K562 (cell line): ENCODE measurements at regions not wholly inside any gene's neighbourhood (a gene's known extent, or its start where the extent isn't known, plus 50 kb on each side); places are given as distances from the start of the nearest gene placed in this dataset.

ENCODE experiments used
- ATAC-seq: fragments of 200-7000 bp; cut with Tn5 transposase; 3 replicates; pipeline ENCODE4 v1.9.1; 2020; ENCODE audit warnings: moderate library complexity
- BruUV-seq: library from RNA; stranded (reverse); fragments of 400-500 nt; replicated peaks from 2 replicates; lab custom pipeline; 2021; lab: Mats Ljungman, UMichigan
- CTCF ChIA-PET: fragments of 300-600 bp; formaldehyde crosslinking; extraction: SDS; loops from one replicate; lab custom pipeline; 2021; ENCODE audit warnings: low intra/inter-chr PET ratio; lab: Yijun Ruan, JAX
- POLR2A ChIA-PET: fragments of 300-600, 350-650 bp; sonication (Branson Sonifier 250); formaldehyde crosslinking; extraction: SDS; loops from one replicate; lab custom pipeline; 2021; ENCODE audit warnings: antibody characterized with exemption, inconsistent platforms; lab: Yijun Ruan, JAX
- DNase-seq, 4 experiments: peaks; one replicate each; pipeline versions ENCODE4 v3.0.0 to v3.0.0-alpha.2; 2011 to 2018; ENCODE audit warnings: low spot score in 3 of 4, mixed read lengths in 3 of 4; ENCODE audit errors: extremely low read depth in 1 of 4
- FAIRE-seq: peaks from 2 replicates; lab custom pipeline; 2011; peaks lifted over from hg19 to GRCh38; lab: Jason Lieb, UNC
- H2AFZ ChIP-seq: 2 replicates; pipeline ENCODE4 v1.6.0; 2011; ENCODE audit warnings: low read depth, low read length, control low read depth, inconsistent platforms
- H3K27ac ChIP-seq: fragments of 200-600 bp; 3 replicates; pipeline ENCODE4 v1.8.0; 2011; ENCODE audit warnings: low read depth, mild to moderate bottlenecking, control low read depth, inconsistent platforms, low read length, moderate library complexity, mixed read lengths; ENCODE audit errors: extremely low read depth
- H3K27me3 ChIP-seq, 2 experiments: fragments of 300-600 bp in 1 of 2; 2 replicates in 1 of 2; 3 replicates in 1 of 2; pipeline versions ENCODE4 v1.6.0 to v1.8.0; 2011; ENCODE audit warnings: inconsistent platforms in 2 of 2, low read length in 2 of 2, mild to moderate bottlenecking in 1 of 2, mixed read lengths in 1 of 2, moderate library complexity in 1 of 2; ENCODE audit not compliant: control insufficient read depth in 2 of 2, insufficient read depth in 2 of 2
- H3K36me3 ChIP-seq: fragments of 300-600 bp; 3 replicates; pipeline ENCODE4 v1.8.0; 2011; ENCODE audit warnings: mild to moderate bottlenecking, low read length, inconsistent platforms; ENCODE audit not compliant: control insufficient read depth, insufficient read depth
- H3K4me1 ChIP-seq, 2 experiments: fragments of 200-600 bp in 1 of 2; replicated peaks in 1 of 2; 2 replicates in 1 of 2; 3 replicates in 1 of 2; pipeline versions ENCODE4 v1.5.1 to v1.8.0; 2011; ENCODE audit warnings: inconsistent platforms in 2 of 2, low read length in 2 of 2, mild to moderate bottlenecking in 1 of 2, mixed read lengths in 1 of 2, moderate library complexity in 1 of 2; ENCODE audit not compliant: control insufficient read depth in 2 of 2, insufficient read depth in 2 of 2
- H3K4me2 ChIP-seq: 2 replicates; pipeline ENCODE4 v1.6.1; 2011; ENCODE audit warnings: low read length, control low read depth, inconsistent platforms, mixed read lengths; ENCODE audit not compliant: insufficient read depth
- H3K4me3 ChIP-seq: fragments of 200-600 bp; sonication (generic), shearing (Covaris generic); 2 replicates; pipeline ENCODE4 v1.5.1; 2016; ENCODE audit warnings: control low read depth, inconsistent platforms
- H3K79me2 ChIP-seq: fragments of 200-600 bp; 3 replicates; pipeline ENCODE4 v1.8.0; 2011; ENCODE audit warnings: low read length, inconsistent platforms; ENCODE audit not compliant: control insufficient read depth, insufficient read depth
- H3K9ac ChIP-seq, 2 experiments: 2 replicates each; pipeline versions ENCODE4 v1.6.0 to v1.6.1; 2011; ENCODE audit warnings: low read depth in 2 of 2, low read length in 2 of 2, control low read depth in 1 of 2, inconsistent platforms in 1 of 2, mild to moderate bottlenecking in 1 of 2, mixed read lengths in 1 of 2; ENCODE audit not compliant: insufficient read depth in 1 of 2
- H3K9me1 ChIP-seq: one replicate; pipeline ENCODE4 v1.6.0; 2011; ENCODE audit warnings: inconsistent platforms, mild to moderate bottlenecking, low read length, moderate library complexity; ENCODE audit not compliant: control insufficient read depth, insufficient read depth
- H3K9me3 ChIP-seq: replicated peaks from 2 replicates; pipeline ENCODE4 v1.5.1; 2011; ENCODE audit warnings: low read depth, low read length, inconsistent platforms; ENCODE audit not compliant: control insufficient read depth, insufficient read depth
- H4K20me1 ChIP-seq: replicated peaks from 2 replicates; pipeline ENCODE4 v1.6.1; 2011; ENCODE audit warnings: low read length, inconsistent platforms, mixed read lengths; ENCODE audit not compliant: control insufficient read depth, insufficient read depth
- BMI1 ChIP-seq: fragments of 150-350 bp; IDR thresholded peaks from 2 replicates; pipeline ENCODE4 v1.6.1; 2014; ENCODE audit warnings: low read length
- EHMT2 ChIP-seq: fragments of 450-650 bp; IDR thresholded peaks from 2 replicates; pipeline ENCODE4 v1.6.1; 2018; ENCODE audit warnings: antibody characterized with exemption
- ERF ChIP-seq: fragments of 450-650 bp; formaldehyde crosslinking; IDR thresholded peaks from 2 replicates; pipeline ENCODE4 v1.4.0; 2020; ENCODE audit warnings: mild to moderate bottlenecking, mixed read lengths
- HCFC1 ChIP-seq: IDR thresholded peaks from 2 replicates; pipeline ENCODE4 v1.6.1; 2012; ENCODE audit warnings: low read depth, low read length, improper control_type of control experiment
- KAT7 ChIP-seq: sonication (generic); formaldehyde crosslinking; IDR thresholded peaks from 2 replicates; pipeline ENCODE4 v1.8.0; 2022; ENCODE audit warnings: missing genetic modification reagents, mild to moderate bottlenecking, borderline replicate concordance
- MCM5 ChIP-seq: fragments of 450-650 bp; IDR thresholded peaks from 2 replicates; pipeline ENCODE4 v1.6.1; 2016; ENCODE audit warnings: low read depth
- MEIS2 ChIP-seq: fragments of 450-650 bp; IDR thresholded peaks from 2 replicates; pipeline ENCODE4 v1.6.1; 2014; ENCODE audit warnings: mild to moderate bottlenecking; ENCODE audit not compliant: partially characterized antibody
- PCBP1 ChIP-seq: fragments of 200-400 bp; formaldehyde crosslinking; IDR thresholded peaks from 2 replicates; pipeline ENCODE4 v1.6.1; 2018; ENCODE audit warnings: mild to moderate bottlenecking, low read depth, low read length; ENCODE audit not compliant: poor library complexity, severe bottlenecking
- PYGO2 ChIP-seq: fragments of 450-650 bp; IDR thresholded peaks from 2 replicates; pipeline ENCODE4 v1.6.1; 2016; ENCODE audit warnings: mild to moderate bottlenecking, missing genetic modification characterization, moderate library complexity, missing compliant biosample characterization
- RBM39 ChIP-seq: fragments of 200-400 bp; formaldehyde crosslinking; optimal IDR thresholded peaks from 2 replicates; pipeline ENCODE3; 2018; ENCODE audit warnings: low read depth, low read length
- XRCC4 ChIP-seq: IDR thresholded peaks from one replicate; pipeline ENCODE4 v1.6.1; 2011; ENCODE audit not compliant: insufficient read depth, insufficient read length; ENCODE audit errors: extremely low read depth
- ZFP30 ChIP-seq: fragments of 250-450 bp; sonication (Bioruptor Pico); IDR thresholded peaks from 2 replicates; pipeline ENCODE4 v1.8.0; 2022; ENCODE audit warnings: moderate library complexity, mild to moderate bottlenecking, inconsistent platforms, borderline replicate concordance
- ZNF696 ChIP-seq: fragments of 250-450 bp; sonication (Bioruptor Pico); conservative IDR thresholded peaks from 2 replicates; pipeline ENCODE4 v1.4.0; 2020; ENCODE audit warnings: mild to moderate bottlenecking, moderate library complexity
- ZNF699 ChIP-seq: fragments of 250-450 bp; sonication (Bioruptor Pico); IDR thresholded peaks from 2 replicates; pipeline ENCODE4 v1.8.0; 2021; ENCODE audit warnings: mild to moderate bottlenecking, moderate library complexity; ENCODE audit not compliant: insufficient replicate concordance
- ZNF76 ChIP-seq: fragments of 250-450 bp; sonication (Bioruptor Pico); IDR thresholded peaks from 2 replicates; pipeline ENCODE4 v1.4.0; 2020; ENCODE audit warnings: mild to moderate bottlenecking, moderate library complexity, borderline replicate concordance
- ZNF766 ChIP-seq: fragments of 200-800 bp; sonication (Bioruptor generic); conservative IDR thresholded peaks from 2 replicates; pipeline ENCODE4 v1.6.1; 2016; ENCODE audit warnings: missing genetic modification characterization, missing compliant biosample characterization
- WGBS: fragments of 100-300 bp; shearing (Covaris generic); methylation state at CpG from one replicate; pipeline ENCODE4 v1.1.6; 2016; ENCODE audit warnings: low coverage, mixed read lengths; ENCODE audit not compliant: insufficient coverage; ENCODE audit errors: missing lambda C conversion rate; 5-methylcytosine and 5-hydroxymethylcytosine counted together
- in situ Hi-C: fragments of 300-500 bp; cut with MboI; formaldehyde crosslinking; loops from 4 replicates; pipeline ENCODE4 v1.15.0; 2018; ENCODE audit warnings: inconsistent platforms, mixed read lengths
- intact Hi-C: fragments of 100-400 bp; cut with micrococcal nuclease; formaldehyde crosslinking; loops from 2 replicates; pipeline ENCODE4 v1.14.2; 2022
- TF ChIP-seq, protein P1 (sequence below): fragments of 250-450 bp; sonication (Bioruptor Pico); IDR thresholded peaks from 2 replicates; pipeline ENCODE4 v1.8.0; 2021; ENCODE audit warnings: mild to moderate bottlenecking, moderate library complexity
- TF ChIP-seq, protein P2 (sequence below): sonication (generic); formaldehyde crosslinking; IDR thresholded peaks from 2 replicates; pipeline ENCODE4 v1.8.1; 2023; ENCODE audit warnings: mild to moderate bottlenecking, missing genetic modification reagents
- TF ChIP-seq, protein P3 (sequence below): sonication (generic); formaldehyde crosslinking; IDR thresholded peaks from 2 replicates; pipeline ENCODE4 v1.8.1; 2023; ENCODE audit warnings: mild to moderate bottlenecking, missing genetic modification reagents
- TF ChIP-seq, protein P4 (sequence below): fragments of 250-450 bp; sonication (Bioruptor Pico); IDR thresholded peaks from 2 replicates; pipeline ENCODE4 v1.8.0; 2022; ENCODE audit warnings: moderate library complexity, mild to moderate bottlenecking, inconsistent platforms

DNA sequence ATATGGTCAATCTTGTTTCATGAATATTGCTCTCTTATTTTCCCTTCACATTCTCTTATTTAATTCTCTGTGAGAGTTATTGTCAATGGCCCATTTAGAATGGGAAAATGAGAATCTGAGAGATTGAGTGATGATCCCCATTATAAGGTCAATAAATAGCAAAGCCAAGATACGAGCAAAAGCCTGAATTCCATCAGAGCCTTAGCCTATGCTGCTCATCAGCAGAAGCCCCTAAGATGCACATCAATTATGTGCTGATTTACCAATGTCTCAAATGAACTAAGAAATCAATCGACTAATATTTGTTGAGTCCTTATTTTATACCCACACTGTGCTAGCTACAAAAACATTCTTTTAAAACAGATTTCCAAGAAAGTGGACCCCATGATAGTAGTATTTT lies 330.8 kb upstream of the DDI1 start (continued):
- TF ChIP-seq ZNF76 (no peak), ZNF696 (CRISPR knock-in tag) (no peak), MCM5 (no peak), PCBP1 (no peak), RBM39 (no peak), EHMT2 (no peak), XRCC4 (no peak), BMI1 (no peak), KAT7 (CRISPR knock-in tag) (no peak), ZNF699 (CRISPR knock-in tag) (no peak), HCFC1 (no peak), MEIS2 (no peak)
- TF ChIP-seq, protein P1, sequence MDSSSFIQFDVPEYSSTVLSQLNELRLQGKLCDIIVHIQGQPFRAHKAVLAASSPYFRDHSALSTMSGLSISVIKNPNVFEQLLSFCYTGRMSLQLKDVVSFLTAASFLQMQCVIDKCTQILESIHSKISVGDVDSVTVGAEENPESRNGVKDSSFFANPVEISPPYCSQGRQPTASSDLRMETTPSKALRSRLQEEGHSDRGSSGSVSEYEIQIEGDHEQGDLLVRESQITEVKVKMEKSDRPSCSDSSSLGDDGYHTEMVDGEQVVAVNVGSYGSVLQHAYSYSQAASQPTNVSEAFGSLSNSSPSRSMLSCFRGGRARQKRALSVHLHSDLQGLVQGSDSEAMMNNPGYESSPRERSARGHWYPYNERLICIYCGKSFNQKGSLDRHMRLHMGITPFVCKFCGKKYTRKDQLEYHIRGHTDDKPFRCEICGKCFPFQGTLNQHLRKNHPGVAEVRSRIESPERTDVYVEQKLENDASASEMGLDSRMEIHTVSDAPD = no peak
- TF ChIP-seq, all 486 proteins: peak for 0

DNA sequence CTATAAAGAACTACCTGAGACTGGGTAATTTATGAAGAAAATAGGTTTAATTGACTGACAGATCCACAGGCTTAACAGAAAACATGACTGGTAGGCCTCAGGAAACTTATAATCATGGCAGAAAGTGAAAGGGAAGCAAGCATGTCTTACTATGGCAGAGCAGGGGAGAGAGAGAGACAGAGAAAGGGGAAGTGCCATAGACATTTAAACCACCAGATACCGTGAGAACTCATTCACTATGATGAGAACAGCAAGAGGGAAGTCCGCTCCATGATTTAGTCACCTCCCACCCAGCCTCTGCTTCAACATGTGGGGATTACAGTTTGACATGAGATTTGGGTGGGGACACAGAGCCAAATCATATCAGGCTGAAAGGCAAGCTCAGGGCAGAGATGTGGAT lies 327.1 kb upstream of the DDI1 start:
- CTCF ChIA-PET = no interaction called here
- Histone ChIP-seq H3K4me2 (no peak overlapping the region), H3K9me1 (no peaks in the 10 kb centered on the region), H3K36me3 (no peaks in the 10 kb centered on the region), H3K9me3 (no peaks in the 10 kb centered on the region), H2AFZ (no peak overlapping the region), H3K4me1 (no peaks in the 10 kb centered on the region), H3K4me3 (no peak overlapping the region), H3K79me2 (no peaks in the 10 kb centered on the region), H4K20me1 (no peaks in the 10 kb centered on the region), H3K27me3 (no peaks in the 10 kb centered on the region), H3K9ac (no peak overlapping the region), H3K27ac (no peak overlapping the region)
- POLR2A ChIA-PET = no interaction called here
- FAIRE-seq (no peak), DNase-seq (no peak), ATAC-seq (no peak)
- WGBS = 6% methylated on average over 2 of the region's 2 CpGs
- no TSS peak for BruUV-seq
- in situ Hi-C loops = no loop called here
- intact Hi-C loops = no loop called here
- no peak for TF ChIP-seq ZFP30 (CRISPR knock-in tag)
- TF ChIP-seq, protein P2, sequence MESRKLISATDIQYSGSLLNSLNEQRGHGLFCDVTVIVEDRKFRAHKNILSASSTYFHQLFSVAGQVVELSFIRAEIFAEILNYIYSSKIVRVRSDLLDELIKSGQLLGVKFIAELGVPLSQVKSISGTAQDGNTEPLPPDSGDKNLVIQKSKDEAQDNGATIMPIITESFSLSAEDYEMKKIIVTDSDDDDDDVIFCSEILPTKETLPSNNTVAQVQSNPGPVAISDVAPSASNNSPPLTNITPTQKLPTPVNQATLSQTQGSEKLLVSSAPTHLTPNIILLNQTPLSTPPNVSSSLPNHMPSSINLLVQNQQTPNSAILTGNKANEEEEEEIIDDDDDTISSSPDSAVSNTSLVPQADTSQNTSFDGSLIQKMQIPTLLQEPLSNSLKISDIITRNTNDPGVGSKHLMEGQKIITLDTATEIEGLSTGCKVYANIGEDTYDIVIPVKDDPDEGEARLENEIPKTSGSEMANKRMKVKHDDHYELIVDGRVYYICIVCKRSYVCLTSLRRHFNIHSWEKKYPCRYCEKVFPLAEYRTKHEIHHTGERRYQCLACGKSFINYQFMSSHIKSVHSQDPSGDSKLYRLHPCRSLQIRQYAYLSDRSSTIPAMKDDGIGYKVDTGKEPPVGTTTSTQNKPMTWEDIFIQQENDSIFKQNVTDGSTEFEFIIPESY (CRISPR knock-in tag) = no peak
- TF ChIP-seq, protein P3, sequence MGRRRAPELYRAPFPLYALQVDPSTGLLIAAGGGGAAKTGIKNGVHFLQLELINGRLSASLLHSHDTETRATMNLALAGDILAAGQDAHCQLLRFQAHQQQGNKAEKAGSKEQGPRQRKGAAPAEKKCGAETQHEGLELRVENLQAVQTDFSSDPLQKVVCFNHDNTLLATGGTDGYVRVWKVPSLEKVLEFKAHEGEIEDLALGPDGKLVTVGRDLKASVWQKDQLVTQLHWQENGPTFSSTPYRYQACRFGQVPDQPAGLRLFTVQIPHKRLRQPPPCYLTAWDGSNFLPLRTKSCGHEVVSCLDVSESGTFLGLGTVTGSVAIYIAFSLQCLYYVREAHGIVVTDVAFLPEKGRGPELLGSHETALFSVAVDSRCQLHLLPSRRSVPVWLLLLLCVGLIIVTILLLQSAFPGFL (CRISPR knock-in tag) = no peak
- TF ChIP-seq PYGO2 (tag) = no peak
- no peak for TF ChIP-seq ZNF766
- TF ChIP-seq ERF (CRISPR knock-in tag) = no peak
- TF ChIP-seq, protein P4, sequence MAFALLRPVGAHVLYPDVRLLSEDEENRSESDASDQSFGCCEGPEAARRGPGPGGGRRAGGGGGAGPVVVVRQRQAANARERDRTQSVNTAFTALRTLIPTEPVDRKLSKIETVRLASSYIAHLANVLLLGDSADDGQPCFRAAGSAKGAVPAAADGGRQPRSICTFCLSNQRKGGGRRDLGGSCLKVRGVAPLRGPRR (CRISPR knock-in tag) = no peak
